ENCODE measurements at regions not wholly inside any gene's neighbourhood (a gene's known extent, or its start where the extent isn't known, plus 50 kb on each side); places are given as distances from the start of the nearest gene placed in this dataset.

DNA sequence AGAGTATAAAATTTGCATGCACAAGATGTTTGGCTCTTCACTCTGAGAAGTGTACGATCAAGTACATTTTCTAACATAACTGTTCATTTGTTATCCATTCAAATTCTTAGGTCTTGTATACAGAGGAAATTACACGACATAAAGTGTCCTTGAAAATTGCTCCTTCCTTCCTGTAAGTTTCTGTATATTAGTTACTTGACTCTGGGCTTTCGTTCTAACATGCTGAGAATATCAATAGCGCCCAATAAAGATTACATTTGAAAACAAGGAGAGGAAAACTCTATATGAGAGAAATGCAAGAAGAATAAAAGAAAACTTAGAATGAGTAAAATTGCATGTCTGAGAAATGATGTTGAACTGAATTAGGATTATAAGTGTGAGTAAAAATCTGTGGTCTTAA is 722.5 kb upstream of the CADM2 start:
- H3K4me2 ChIP-seq (ENCODE audit: low read length): no peak overlapping the region
- no peak overlapping the region for H3K4me3 ChIP-seq (replicated peaks in 1 of 2; ENCODE audit: low read depth in 1 of 2, low read length in 2 of 2)
- no peak overlapping the region for H3K9ac ChIP-seq (ENCODE audit: low read length)
- intact Hi-C loops (cut with micrococcal nuclease): no loop called here
- ChIA-PET CTCF (no interaction called here), POLR2A (no interaction called here), RAD21 (ENCODE audit: low non-redundant PET in 1 of 2, low total read pairs in 2 of 2, uncharacterized antibody in 2 of 2, unreplicated experiment in 2 of 2) (no interaction called here)
- H3K9me2 ChIP-seq (ENCODE audit: insufficient read depth): no peaks in the 10 kb centered on the region
- no TSS peak for BruUV-seq (replicated peaks)
- H3K27me3 ChIP-seq (ENCODE audit: insufficient read depth, low read length): no peaks in the 10 kb centered on the region
- no peak for ATAC-seq
- H3K36me3 ChIP-seq (ENCODE audit: control insufficient read depth in 1 of 2, insufficient read depth in 2 of 2, low read length in 2 of 2): no peaks in the 10 kb centered on the region
- H3K9me3 ChIP-seq (ENCODE audit: control insufficient read depth in 1 of 2, insufficient read depth in 1 of 2, low read depth in 1 of 2, low read length in 2 of 2): peaks cover 0 to 27% of the 10 kb centered on the region in 2 experiments; a peak in 1 of 4 replicates
- H4K20me1 ChIP-seq (ENCODE audit: insufficient read depth): no peaks in the 10 kb centered on the region
- no peaks in the 10 kb centered on the region for H3K4me1 ChIP-seq (ENCODE audit: control insufficient read depth in 1 of 2, insufficient read depth in 2 of 2, low read length in 2 of 2)
- H3K79me2 ChIP-seq (ENCODE audit: insufficient read depth, low read length): no peaks in the 10 kb centered on the region
- no peak overlapping the region for H2AFZ ChIP-seq (ENCODE audit: low read depth, low read length, poor library complexity, severe bottlenecking)
- DNase-seq (ENCODE audit: low read depth, low spot score): no peak
- no peak overlapping the region for H3K27ac ChIP-seq (ENCODE audit: low read depth, low read length)
- TF ChIP-seq, protein P1, sequence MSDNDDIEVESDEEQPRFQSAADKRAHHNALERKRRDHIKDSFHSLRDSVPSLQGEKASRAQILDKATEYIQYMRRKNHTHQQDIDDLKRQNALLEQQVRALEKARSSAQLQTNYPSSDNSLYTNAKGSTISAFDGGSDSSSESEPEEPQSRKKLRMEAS (IDR thresholded peaks at IDR 0.05): no peak
- no peak for TF ChIP-seq CBX3 (IDR thresholded peaks at IDR 0.05; ENCODE audit: low read depth)
- TF ChIP-seq SIN3A (IDR thresholded peaks at IDR 0.05; ENCODE audit: low read depth): no peak
- TF ChIP-seq CEBPB (IDR thresholded peaks at IDR 0.05; ENCODE audit: low read depth): no peak
- no peak for TF ChIP-seq SP1 (IDR thresholded peaks at IDR 0.05; ENCODE audit: low read depth)
- no peak for TF ChIP-seq JUND (IDR thresholded peaks at IDR 0.05)
- no peak for TF ChIP-seq YY1 (IDR thresholded peaks at IDR 0.05; ENCODE audit: extremely low read depth, insufficient replicate concordance, low read depth, low read length)

DNA sequence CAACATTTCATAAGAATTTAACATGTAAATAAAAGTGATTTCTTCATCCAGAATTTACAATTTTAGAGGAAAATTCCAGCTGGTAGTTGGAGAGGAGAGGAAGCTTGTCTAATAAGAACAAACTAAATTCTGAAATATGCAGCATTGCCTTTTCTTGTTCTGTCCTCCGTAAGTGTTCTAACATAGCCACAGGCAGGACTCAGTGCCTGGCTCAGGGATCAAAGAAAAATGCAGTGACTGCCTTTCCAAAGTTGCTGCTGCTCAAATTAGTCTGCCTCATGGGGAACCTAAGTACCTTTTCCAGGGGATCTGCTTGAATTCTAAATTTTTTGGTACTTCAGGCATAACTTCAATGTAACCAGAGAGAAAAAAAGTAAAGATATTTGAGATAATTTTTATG is 713.0 kb upstream of the CADM2 start:
- H2AFZ ChIP-seq (ENCODE audit: low read depth, low read length, poor library complexity, severe bottlenecking): no peak overlapping the region
- ChIA-PET POLR2A (no interaction called here), CTCF (no interaction called here), RAD21 (ENCODE audit: low non-redundant PET in 1 of 2, low total read pairs in 2 of 2, uncharacterized antibody in 2 of 2, unreplicated experiment in 2 of 2) (no interaction called here)
- H3K36me3 ChIP-seq (ENCODE audit: control insufficient read depth in 1 of 2, insufficient read depth in 2 of 2, low read length in 2 of 2): no peaks in the 10 kb centered on the region; a peak in 1 of 4 replicates
- no peak overlapping the region for H3K4me2 ChIP-seq (ENCODE audit: low read length)
- peaks cover 7 to 9% of the 10 kb centered on the region in 2 experiments; a peak in 2 of 4 replicates for H3K9me3 ChIP-seq (ENCODE audit: control insufficient read depth in 1 of 2, insufficient read depth in 1 of 2, low read depth in 1 of 2, low read length in 2 of 2)
- no peak overlapping the region for H3K4me3 ChIP-seq (replicated peaks in 1 of 2; ENCODE audit: low read depth in 1 of 2, low read length in 2 of 2)
- no peaks in the 10 kb centered on the region for H3K4me1 ChIP-seq (ENCODE audit: control insufficient read depth in 1 of 2, insufficient read depth in 2 of 2, low read length in 2 of 2)
- no peaks in the 10 kb centered on the region for H4K20me1 ChIP-seq (ENCODE audit: insufficient read depth)
- ATAC-seq (no peak), DNase-seq (ENCODE audit: low read depth, low spot score) (no peak)
- intact Hi-C loops (cut with micrococcal nuclease): no loop called here
- no peaks in the 10 kb centered on the region for H3K9me2 ChIP-seq (ENCODE audit: insufficient read depth)
- TF ChIP-seq ZNF274 (IDR thresholded peaks at IDR 0.05; ENCODE audit: low read depth, low read length) (no peak), POLR2AphosphoS5 (IDR thresholded peaks at IDR 0.05; ENCODE audit: low read depth, low read length) (no peak)
- TF ChIP-seq, protein P2, sequence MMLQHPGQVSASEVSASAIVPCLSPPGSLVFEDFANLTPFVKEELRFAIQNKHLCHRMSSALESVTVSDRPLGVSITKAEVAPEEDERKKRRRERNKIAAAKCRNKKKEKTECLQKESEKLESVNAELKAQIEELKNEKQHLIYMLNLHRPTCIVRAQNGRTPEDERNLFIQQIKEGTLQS (IDR thresholded peaks at IDR 0.05): no peak
- TF ChIP-seq, protein P1 (IDR thresholded peaks at IDR 0.05): no peak
- H3K79me2 ChIP-seq (ENCODE audit: insufficient read depth, low read length): no peaks in the 10 kb centered on the region
- BruUV-seq (replicated peaks): no TSS peak
- no peak overlapping the region for H3K27ac ChIP-seq (ENCODE audit: low read depth, low read length)
- H3K9ac ChIP-seq (ENCODE audit: low read length): no peak overlapping the region
- H3K27me3 ChIP-seq (ENCODE audit: insufficient read depth, low read length): no peaks in the 10 kb centered on the region
